ENCODE measurements at regions not wholly inside any gene's neighbourhood (a gene's known extent, or its start where the extent isn't known, plus 50 kb on each side); places are given as distances from the start of the nearest gene placed in this dataset.
"Not testable (repeated sequence)": the region's sequence is repeated elsewhere in the genome, so short reads cannot be mapped to it uniquely, and the experiment has no call there.

DNA sequence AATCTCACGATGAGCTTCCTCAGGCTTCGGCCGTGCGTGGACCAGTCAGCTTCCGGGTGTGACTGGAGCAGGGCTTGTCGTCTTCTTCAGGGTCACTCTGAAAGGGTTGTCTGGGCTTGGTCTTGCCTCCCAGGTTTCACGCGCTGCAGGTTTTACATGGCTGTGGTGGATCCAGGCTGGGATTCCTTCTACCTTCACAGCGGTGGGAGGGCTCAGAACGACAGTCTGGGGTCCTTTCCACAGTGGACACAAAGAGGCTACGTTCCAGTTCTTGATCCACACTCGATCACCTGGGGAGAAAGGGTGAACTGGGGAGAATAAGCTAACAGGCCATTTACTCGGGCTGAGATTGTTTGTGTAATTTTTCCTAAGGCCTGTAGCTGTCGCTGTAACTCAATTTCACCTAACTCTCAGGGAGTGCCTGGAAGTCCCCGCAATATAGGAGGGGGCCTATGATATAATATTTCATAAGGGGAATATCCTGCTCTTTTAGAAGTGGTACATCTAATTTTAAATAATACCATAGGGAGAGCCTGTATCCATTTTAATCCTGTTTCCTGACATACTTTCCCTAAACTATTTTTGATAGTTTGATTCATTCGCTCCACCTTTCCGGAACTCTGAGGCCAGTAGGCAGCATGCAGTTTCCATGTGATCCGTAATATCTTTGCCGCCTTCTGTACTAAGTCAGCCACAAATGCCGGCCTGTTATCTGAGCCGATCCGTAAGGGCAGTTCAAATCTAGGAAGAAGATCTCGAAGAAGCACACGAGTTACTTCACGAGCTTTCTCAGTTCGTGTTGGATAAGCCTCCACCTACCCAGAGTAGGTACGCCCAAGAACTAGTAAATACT is 97.4 kb upstream of the ZNF195 start:
- H3K4me3 ChIP-seq (ENCODE audit: low read depth, low read length): not testable (repeated sequence)
- TF ChIP-seq, protein P1, sequence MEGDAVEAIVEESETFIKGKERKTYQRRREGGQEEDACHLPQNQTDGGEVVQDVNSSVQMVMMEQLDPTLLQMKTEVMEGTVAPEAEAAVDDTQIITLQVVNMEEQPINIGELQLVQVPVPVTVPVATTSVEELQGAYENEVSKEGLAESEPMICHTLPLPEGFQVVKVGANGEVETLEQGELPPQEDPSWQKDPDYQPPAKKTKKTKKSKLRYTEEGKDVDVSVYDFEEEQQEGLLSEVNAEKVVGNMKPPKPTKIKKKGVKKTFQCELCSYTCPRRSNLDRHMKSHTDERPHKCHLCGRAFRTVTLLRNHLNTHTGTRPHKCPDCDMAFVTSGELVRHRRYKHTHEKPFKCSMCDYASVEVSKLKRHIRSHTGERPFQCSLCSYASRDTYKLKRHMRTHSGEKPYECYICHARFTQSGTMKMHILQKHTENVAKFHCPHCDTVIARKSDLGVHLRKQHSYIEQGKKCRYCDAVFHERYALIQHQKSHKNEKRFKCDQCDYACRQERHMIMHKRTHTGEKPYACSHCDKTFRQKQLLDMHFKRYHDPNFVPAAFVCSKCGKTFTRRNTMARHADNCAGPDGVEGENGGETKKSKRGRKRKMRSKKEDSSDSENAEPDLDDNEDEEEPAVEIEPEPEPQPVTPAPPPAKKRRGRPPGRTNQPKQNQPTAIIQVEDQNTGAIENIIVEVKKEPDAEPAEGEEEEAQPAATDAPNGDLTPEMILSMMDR (conservative IDR thresholded peaks at IDR 0.05; ENCODE audit: low read depth, low read length): peak; percentile 45

DNA sequence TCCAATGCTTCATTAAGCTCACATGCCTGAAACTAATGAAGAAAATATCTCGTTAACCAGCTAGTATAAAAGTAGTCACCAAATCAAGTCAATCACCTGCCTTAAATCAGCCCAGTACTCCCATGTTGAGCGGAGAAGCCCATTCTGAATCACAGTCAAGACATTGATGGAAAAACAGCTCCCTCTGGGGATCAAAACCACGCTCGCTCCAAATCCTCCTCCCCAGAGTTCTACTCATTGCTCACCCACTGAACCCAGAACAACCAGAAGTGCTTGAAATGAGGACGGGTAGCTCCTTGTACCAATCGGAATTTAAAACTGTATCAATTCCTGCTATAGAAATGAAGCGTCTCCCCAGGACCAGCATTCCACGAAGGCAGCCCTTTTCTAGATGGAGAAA is 90.0 kb upstream of the ZNF195 start:
- H3K4me3 ChIP-seq (ENCODE audit: low read depth, low read length): not testable (repeated sequence)
- peak; percentile 0 for DNase-seq (ENCODE audit: low read depth)

More for the DNA sequence above, 97.4 kb upstream of the ZNF195 start:
- peak; percentile 0 for DNase-seq (ENCODE audit: low read depth)

DNA sequence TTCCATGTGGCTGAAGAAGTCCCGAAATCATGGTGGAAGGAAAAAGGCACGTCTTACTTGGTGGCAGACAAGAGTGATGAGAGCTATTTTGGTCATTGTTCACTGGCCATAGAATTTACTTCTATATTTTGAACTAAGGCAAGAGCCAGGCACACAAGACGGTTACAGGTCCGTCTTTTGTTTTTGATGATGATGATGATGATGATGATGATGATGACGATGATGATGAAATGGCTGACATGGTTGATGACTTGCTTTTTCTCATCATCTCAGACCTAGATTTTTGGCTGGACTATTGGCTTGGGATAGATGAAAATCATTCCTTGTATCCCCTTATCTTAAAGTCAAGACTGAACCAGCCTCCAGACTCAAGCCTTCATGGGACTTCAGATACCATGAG is 88.7 kb upstream of the ZNF195 start:
- not testable (repeated sequence) for DNase-seq (ENCODE audit: low read depth); H3K4me3 ChIP-seq (ENCODE audit: low read depth, low read length)

DNA sequence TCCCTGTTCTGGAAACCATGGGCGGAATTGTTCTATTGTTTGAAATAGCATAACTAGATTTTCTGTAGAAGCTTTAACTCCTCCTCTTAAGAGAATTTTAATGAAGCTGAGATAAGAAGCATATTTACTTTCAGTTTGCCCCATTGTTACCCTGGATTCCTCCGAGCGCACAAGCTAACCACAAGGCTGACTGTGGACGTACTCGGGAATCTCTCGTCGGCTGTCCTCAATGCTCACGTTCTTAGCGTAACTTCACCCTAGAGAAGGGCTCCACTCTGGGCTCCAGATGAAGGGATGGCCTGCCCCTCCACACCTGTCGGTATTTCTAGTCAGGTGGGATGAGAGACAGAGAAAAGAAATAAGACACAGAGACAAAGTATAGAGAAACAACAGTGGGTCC is 76.7 kb upstream of the ZNF195 start:
- not testable (repeated sequence) for H3K4me3 ChIP-seq (ENCODE audit: low read depth, low read length); DNase-seq (ENCODE audit: low read depth)

DNA sequence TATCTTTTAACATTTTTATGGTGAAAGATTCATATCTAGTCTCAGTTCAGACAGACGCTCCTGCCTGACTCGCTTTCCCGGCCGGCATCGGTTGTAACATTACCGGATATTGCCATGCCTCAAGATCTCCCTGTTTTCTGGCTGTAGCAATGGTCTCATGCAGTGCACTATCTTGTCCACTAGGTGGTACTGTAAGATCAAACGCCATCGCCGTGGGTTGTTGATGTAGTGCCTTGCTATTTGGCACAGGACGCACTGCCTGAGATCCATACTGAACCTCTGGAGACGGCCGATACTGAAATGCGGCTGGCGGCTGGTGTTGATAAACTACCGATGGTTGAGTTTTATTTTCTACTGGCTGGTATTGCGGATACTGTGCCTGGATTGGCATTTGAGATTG is 75.9 kb upstream of the ZNF195 start:
- peak; percentile 72 for DNase-seq (ENCODE audit: low read depth)
- TF ChIP-seq, protein P1 (conservative IDR thresholded peaks at IDR 0.05; ENCODE audit: low read depth, low read length): peak; percentile 62

DNA sequence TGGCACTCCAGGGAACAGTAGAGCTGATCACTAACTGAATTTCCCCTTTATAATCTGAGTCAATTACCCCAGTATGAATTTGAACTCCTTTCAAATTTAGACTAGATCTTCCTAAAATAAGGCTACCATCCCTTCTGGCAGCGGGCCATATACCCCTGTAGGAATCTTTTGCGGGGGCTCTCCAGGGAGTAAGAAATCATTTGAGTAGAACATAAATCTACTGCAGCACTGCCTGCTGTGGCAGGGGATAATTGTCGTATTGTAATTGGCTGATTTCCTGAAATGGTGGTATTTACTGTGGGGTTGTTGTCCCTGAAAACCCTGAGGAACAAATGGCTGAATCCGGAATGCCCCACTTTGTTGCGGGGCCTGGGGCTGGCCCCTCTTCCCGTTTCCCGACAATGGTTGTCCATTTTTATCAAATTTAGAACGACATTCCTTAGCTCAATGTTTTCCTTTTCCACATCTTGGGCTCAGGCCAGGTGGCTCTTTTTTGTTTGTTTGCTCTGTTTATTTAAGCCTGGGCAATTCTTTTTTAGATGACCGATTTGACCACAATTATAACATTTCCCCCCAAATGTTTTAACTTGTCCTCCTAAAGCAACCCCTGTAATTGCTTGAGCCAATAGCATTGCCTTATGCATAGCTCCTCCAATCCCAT is 74.8 kb upstream of the ZNF195 start:
- not testable (repeated sequence) for DNase-seq (ENCODE audit: low read depth)

More for the DNA sequence above, 75.9 kb upstream of the ZNF195 start:
- not testable (repeated sequence) for H3K4me3 ChIP-seq (ENCODE audit: low read depth, low read length)

DNA sequence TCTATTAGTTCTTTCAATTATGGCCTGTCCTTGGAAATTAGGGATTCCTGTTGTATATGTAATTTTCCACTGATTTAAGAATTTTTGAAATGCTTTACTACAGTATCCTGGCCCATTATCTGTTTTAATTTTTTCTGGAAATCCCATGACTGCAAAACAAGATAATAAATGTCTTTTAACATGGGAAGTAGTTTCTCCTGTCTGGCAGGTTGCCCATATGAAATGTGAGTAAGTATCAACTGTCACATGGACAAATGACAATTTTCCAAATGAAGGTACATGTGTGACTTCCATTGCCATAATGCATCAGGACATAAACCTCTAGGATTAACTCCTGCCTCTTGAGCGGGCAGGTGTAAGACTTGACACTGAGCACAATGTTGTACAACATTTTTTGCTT is 71.9 kb upstream of the ZNF195 start:
- DNase-seq (ENCODE audit: low read depth): not testable (repeated sequence)

More for the DNA sequence above, 74.8 kb upstream of the ZNF195 start:
- not testable (repeated sequence) for H3K4me3 ChIP-seq (ENCODE audit: low read depth, low read length)

DNA sequence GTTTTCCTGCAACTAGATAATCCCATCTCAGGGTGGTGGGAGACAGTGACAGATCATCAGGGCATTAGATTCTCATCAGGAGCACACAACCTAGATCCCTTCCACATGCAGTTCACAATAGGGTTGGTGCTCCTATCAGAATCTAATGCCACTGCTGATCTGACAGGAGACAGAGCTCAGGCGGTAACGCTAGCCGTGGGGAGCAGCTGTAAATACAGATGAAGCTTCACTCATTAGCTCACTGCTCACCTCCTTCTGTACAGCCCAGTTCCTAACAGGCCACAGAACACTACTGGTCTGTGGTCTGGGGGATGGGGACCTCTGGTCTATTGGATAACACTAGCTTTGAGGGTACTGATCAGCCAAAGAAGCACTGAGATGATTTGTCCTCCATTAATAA is 66.6 kb upstream of the ZNF195 start:
- DNase-seq (ENCODE audit: low read depth); H3K4me3 ChIP-seq (ENCODE audit: low read depth, low read length): not testable (repeated sequence)

More for the DNA sequence above, 71.9 kb upstream of the ZNF195 start:
- not testable (repeated sequence) for H3K4me3 ChIP-seq (ENCODE audit: low read depth, low read length)

DNA sequence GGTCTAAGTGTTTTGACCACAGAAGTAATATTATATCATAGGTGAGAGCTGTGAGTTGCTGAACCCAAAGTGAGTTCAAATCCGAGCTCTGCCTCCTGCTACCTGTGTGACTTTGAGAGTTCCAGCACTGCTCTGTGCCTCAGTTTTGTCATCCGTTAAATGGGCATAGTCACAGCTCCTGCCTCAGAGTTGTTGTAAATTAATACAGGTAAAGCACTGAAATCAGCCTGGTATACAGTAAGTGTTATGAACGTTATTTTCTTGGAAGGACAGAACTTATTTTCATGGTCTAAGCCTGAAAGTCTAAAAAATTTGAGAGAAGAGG is 65.4 kb upstream of the ZNF195 start:
- H3K4me3 ChIP-seq (ENCODE audit: low read depth, low read length); DNase-seq (ENCODE audit: low read depth): not testable (repeated sequence)

DNA sequence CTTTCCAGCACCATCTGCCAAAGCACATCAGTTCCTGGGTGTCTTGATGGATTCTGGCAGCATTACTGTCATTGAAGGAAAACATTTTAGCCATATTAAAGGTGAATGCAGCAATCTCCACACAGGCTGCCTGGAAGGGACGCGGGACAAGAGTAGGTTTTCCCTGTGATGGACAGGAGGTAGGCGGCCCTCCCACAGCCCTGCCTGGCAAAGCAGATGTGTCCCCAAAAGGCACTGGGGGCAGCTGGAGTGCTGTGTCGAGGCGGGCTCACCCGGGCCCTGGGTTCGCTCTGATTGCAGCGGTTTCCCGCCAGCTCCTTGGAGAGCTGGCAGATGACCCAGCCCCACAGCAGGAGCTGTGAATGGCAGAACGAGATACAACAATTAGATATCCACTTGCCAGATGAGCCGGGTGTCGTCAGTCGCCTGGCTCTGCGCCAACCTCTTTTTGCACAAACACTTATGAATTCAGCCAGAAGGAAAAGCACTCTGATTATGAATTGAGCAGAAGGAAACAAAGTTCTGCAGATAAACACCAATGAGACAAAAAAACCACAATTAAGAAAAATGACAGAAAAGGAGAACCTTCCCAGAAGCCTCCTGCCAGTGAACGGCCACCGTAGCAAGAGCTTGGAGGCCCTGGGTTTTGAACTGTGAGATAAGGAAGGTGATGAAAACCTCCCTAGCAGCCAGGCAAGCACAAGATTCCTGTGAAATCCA is 64.9 kb upstream of the ZNF195 start:
- H3K4me3 ChIP-seq (ENCODE audit: low read depth, low read length); DNase-seq (ENCODE audit: low read depth): not testable (repeated sequence)

DNA sequence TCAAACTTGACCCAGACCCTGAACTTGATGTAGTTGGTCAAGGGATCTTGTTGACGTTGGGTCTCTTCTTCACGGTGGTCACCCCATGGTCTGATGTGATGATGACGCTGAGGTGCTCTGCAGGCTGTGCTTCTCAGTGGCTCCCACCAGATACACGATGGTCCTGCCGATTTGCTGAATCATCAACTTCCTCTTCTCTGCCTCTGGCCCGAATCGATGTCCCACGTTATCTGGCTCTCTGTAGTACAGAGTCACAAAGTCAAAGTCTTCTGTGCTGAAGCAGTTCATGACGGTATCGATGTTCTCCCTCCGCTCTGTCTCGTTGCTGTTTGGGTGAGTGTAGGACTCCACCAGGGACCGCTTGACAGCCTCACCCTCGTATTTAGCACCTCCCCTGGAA is 58.5 kb upstream of the ZNF195 start:
- not testable (repeated sequence) for DNase-seq (ENCODE audit: low read depth); H3K4me3 ChIP-seq (ENCODE audit: low read depth, low read length)

DNA sequence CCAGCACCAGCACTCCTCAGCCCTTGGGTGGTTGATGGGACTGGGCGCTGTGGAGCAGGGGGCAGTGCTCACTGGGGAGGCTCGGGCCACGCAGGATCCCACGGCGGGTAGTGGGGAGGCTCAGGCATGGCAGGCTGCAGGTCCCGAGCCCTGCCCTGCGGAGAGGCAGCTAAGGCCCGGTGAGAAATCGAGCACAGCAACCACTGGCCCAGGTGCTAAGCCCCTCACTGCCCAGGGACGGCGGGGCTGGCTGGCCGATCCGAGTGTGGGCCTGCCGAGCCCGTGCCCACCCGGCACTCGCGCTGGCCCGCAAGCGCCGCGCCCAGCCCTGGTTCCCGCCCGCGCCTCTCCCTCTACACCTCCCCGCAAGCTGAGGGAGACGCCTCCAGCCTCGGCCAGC is 56.0 kb upstream of the ZNF195 start:
- DNase-seq (ENCODE audit: low read depth): no peak
- H3K4me3 ChIP-seq (ENCODE audit: low read depth, low read length): no peak overlapping the region
- TF ChIP-seq, protein P1 (conservative IDR thresholded peaks at IDR 0.05; ENCODE audit: low read depth, low read length): no peak

DNA sequence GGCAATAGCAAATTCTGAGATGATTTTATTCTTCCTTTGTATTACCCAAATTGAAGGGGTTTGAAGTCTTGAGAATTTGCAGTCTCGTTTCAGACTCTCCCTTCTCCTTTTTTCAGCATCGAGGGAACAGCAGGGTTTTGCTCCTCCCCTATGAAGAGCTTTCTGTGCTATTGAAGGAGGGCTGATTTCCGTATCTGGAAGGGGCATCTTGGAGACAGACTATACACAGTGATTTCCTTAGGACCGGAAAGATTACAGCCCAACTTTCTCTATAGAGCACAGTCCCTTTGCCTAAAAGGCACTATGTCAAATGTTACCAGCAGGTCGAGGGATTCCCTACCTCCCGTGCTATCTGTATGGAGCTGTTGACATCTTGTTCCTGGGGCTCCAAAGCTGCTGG is 50.2 kb upstream of the ZNF195 start:
- DNase-seq (ENCODE audit: low read depth); H3K4me3 ChIP-seq (ENCODE audit: low read depth, low read length): not testable (repeated sequence)
